Colonic mucosa (tissue), 4 donors: ENCODE measurements at regions not wholly inside any gene's neighbourhood (a gene's known extent, or its start where the extent isn't known, plus 50 kb on each side); places are given as distances from the start of the nearest gene placed in this dataset.

Experiments
- DNase-seq: peaks from one replicate; pipeline ENCODE4 v3.0.0-alpha.2; 2020
- H3K27ac ChIP-seq: fragments of 200-600 bp; one replicate; pipeline ENCODE4 v1.8.0; 2021
- H3K27me3 ChIP-seq: fragments of 200-600 bp; one replicate; pipeline ENCODE4 v1.8.0; 2021
- H3K36me3 ChIP-seq: fragments of 200-600 bp; one replicate; pipeline ENCODE4 v1.8.0; 2021
- H3K4me1 ChIP-seq: fragments of 200-600 bp; one replicate; pipeline ENCODE4 v1.8.0; 2021; ENCODE audit warnings: mild to moderate bottlenecking
- H3K4me3 ChIP-seq: fragments of 200-600 bp; one replicate; pipeline ENCODE4 v1.8.0; 2021
- H3K9ac ChIP-seq, 2 donors: one replicate each; pipeline ENCODE4 v1.7.0; 2013; ENCODE audit warnings: control low read depth in 2 of 2, low read depth in 2 of 2, low read length in 2 of 2
- H3K9me3 ChIP-seq: fragments of 200-600 bp; one replicate; pipeline ENCODE4 v1.8.0; 2021
- CTCF ChIP-seq: fragments of 200-600 bp; IDR thresholded peaks from one replicate; pipeline ENCODE4 v1.8.0; 2022; ENCODE audit warnings: antibody characterized with exemption, mild to moderate bottlenecking
- intact Hi-C: fragments of 100-400 bp; cut with DNase I; formaldehyde crosslinking; loops from one replicate; pipeline ENCODE4 v1.14.1; 2022
- donor health status: healthy.
- donor health status: DM: no; HTN: no; CAD: no.
- donor health status: DM: no; HTN: no; CAD: no.

GRCh38 chr5:3252235-3252634 lies 343.4 kb upstream of the IRX1 start:
- Histone ChIP-seq H3K27ac (no peak overlapping the region), H3K27me3 (no peaks in the 10 kb centered on the region), H3K4me3 (no peak overlapping the region), H3K9me3 (no peaks in the 10 kb centered on the region), H3K4me1 (no peaks in the 10 kb centered on the region), H3K9ac (no peak overlapping the region), H3K36me3 (no peaks in the 10 kb centered on the region)
- no peak for TF ChIP-seq CTCF
- intact Hi-C loops, result no loop called here
- no peak for DNase-seq

GRCh38 chr5:3251784-3252183 lies 343.8 kb upstream of the IRX1 start:
- H3K4me3 ChIP-seq, result no peak overlapping the region
- no peak overlapping the region for H3K27ac ChIP-seq
- no peaks in the 10 kb centered on the region for H3K4me1 ChIP-seq
- no peaks in the 10 kb centered on the region for H3K36me3 ChIP-seq
- intact Hi-C loops, result no loop called here
- TF ChIP-seq CTCF, result no peak
- DNase-seq, result no peak
- H3K27me3 ChIP-seq, result no peaks in the 10 kb centered on the region
- no peaks in the 10 kb centered on the region for H3K9me3 ChIP-seq
- H3K9ac ChIP-seq, result no peak overlapping the region

GRCh38 chr5:3249401-3249800 lies 346.2 kb upstream of the IRX1 start:
- H3K27me3 ChIP-seq, result no peaks in the 10 kb centered on the region
- no peak overlapping the region for H3K27ac ChIP-seq
- no peaks in the 10 kb centered on the region for H3K36me3 ChIP-seq
- H3K4me3 ChIP-seq, result no peak overlapping the region
- DNase-seq, result no peak
- no peak overlapping the region for H3K9ac ChIP-seq
- H3K9me3 ChIP-seq, result no peaks in the 10 kb centered on the region
- H3K4me1 ChIP-seq, result no peaks in the 10 kb centered on the region
- intact Hi-C loops, result no loop called here
- TF ChIP-seq CTCF, result no peak

DNA sequence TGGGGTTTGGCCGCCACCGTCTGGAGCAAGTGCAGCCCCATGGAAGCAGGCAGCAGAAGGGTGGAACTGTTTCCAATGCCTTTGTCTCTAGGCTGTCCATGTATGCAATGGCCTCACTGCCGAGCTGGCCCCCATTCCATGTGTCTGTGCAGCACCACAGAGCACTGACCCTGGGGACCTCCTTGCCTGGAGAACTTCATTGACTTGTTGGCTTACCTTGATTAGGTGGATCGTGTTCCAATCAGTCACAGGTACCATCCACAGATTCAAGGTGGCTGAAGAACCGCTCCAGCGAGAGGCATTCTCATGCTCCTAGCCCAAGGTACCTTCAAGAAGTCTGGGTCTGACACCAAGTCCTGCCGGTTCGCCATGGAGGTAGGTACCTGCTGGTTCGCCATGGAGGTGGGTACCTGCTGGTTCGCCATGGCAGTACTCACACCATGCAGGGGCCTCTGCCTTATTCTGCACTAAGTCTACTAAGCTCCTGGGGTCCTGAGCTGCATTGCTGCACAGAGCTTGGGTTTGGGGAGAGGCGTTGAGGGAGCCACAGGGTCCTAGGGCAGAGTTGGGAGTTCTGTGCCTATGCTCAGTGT lies 358.3 kb upstream of the IRX1 start:
- H3K27ac ChIP-seq, result no peak overlapping the region
- intact Hi-C loops, result no loop called here
- no peak overlapping the region for H3K9ac ChIP-seq
- H3K27me3 ChIP-seq, result no peaks in the 10 kb centered on the region
- no peaks in the 10 kb centered on the region for H3K36me3 ChIP-seq
- H3K4me1 ChIP-seq, result no peaks in the 10 kb centered on the region
- TF ChIP-seq CTCF, result no peak
- no peaks in the 10 kb centered on the region for H3K9me3 ChIP-seq
- no peak for DNase-seq
- no peak overlapping the region for H3K4me3 ChIP-seq

DNA sequence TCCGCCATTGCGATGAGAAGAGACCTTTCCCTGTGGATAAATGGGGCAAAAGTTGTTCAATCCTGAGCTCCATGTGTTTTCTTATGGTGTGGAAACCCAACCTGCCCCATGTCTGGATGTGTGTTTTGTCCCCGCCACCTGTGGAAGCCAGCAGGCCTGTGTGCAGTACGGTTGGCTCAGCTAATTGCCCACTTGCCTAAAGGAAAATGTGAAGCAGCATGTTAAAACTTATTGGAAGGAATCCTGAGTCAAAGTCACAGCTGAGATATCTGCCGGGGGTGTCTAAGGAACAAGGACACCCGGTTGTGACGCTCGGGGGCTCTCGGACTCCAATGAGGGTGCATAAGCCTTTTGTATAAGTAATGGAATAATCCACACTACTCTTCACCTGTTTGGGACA lies 361.1 kb upstream of the IRX1 start:
- Histone ChIP-seq H3K4me1 (no peaks in the 10 kb centered on the region), H3K36me3 (no peaks in the 10 kb centered on the region), H3K9ac (no peak overlapping the region), H3K4me3 (no peak overlapping the region), H3K27ac (no peak overlapping the region), H3K27me3 (no peaks in the 10 kb centered on the region), H3K9me3 (no peaks in the 10 kb centered on the region)
- TF ChIP-seq CTCF, result no peak
- DNase-seq, result no peak
- intact Hi-C loops, result no loop called here

- Histone ChIP-seq H3K27me3 (no peaks in the 10 kb centered on the region), H3K4me3 (no peak overlapping the region), H3K36me3 (no peaks in the 10 kb centered on the region), H3K9me3 (no peaks in the 10 kb centered on the region), H3K9ac (no peak overlapping the region), H3K27ac (no peak overlapping the region), H3K4me1 (no peaks in the 10 kb centered on the region)
- no peak for TF ChIP-seq CTCF
- no peak for DNase-seq
- intact Hi-C loops, result no loop called here
Observed at GRCh38 chr5:3230941-3231340, 364.7 kb upstream of the IRX1 start.
